Hypothalamus (tissue), 51 donors: ENCODE measurements at regions not wholly inside any gene's neighbourhood (a gene's known extent, or its start where the extent isn't known, plus 50 kb on each side); places are given as distances from the start of the nearest gene placed in this dataset.

Experiments
- DNase-seq, 51 donors: peaks; one replicate each; lab custom pipeline; 2025; lab: John Stamatoyannopoulos, UW

- no peak for DNase-seq
Measured at GRCh38 chr4:147303174-147303872, 177.6 kb upstream of the EDNRA start.

GRCh38 chr4:147303873-147304229 is 177.0 kb upstream of the EDNRA start:
- no peak for DNase-seq

GRCh38 chr4:147307896-147308674 is 172.8 kb upstream of the EDNRA start:
- no peak for DNase-seq

DNA sequence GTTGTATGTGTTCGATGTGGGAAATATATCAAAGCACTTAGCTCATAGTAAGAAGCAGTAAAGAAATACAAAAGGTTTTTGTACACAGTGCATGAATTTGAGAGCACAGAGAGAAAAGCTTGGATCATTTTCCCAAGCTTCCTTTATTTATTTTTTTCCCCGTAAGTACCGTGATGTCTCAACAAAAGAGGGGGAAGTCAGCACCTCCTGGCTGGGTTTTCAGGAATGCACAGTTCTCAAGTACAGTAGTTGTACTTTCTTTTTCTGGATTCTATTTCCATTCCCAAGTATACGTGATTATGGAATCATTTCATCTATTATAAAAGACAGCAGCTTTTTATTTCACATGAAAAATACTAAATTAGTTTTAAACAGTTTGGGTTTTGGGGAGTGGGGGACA is 171.5 kb upstream of the EDNRA start:
- DNase-seq: no peak

DNA sequence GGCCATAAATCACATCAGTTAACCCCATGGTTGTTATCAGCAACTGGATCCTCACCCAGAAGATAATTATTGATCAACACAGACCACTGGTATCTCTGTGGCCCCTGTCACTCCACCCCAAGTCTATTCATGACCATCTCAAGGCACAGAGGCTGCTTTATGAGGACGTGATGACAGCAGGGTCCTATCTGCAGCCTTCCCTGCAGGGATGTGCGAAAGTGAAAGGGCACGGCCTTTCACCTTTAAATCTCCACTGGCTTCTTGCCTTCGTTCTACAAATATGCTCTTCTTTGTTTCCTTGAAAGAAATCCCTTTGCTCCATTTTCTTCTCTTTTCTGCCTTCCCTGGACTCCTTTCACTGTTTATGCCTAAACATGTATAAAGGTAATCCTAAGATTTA is 170.6 kb upstream of the EDNRA start:
- DNase-seq: no peak

GRCh38 chr4:147311956-147312355 is 168.9 kb upstream of the EDNRA start:
- no peak for DNase-seq

DNA sequence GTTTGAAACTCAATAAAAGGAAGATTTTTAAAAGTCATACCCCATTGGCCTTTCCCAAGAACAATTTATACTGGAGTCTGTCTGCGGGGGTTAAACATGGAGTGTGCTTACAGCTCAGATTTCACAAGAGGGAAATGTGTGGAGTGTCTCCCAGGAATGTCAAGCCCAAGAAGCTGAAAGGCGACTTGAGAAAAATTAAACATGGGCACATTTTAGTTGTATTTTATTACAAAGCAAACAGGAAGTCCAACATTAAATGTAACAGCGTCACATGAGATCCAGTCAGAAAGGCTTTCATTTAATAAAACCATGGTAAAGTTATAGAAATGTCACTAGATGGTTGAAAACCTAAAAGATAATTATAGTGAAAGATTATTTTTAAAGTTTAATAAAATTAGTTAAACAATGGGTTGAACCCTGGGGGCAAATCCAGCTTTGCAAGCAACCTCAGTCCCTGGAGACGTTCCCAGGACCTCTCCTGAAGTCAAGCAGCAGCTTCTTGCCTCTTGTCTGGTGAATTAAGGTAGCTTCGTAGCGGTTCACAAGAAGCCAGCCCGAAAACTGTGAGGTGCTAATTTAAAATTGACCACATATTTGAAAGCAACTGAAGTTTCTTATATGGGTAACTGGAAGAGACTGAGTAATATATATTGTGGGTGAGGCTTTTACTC is 168.4 kb upstream of the EDNRA start:
- DNase-seq: no peak

DNA sequence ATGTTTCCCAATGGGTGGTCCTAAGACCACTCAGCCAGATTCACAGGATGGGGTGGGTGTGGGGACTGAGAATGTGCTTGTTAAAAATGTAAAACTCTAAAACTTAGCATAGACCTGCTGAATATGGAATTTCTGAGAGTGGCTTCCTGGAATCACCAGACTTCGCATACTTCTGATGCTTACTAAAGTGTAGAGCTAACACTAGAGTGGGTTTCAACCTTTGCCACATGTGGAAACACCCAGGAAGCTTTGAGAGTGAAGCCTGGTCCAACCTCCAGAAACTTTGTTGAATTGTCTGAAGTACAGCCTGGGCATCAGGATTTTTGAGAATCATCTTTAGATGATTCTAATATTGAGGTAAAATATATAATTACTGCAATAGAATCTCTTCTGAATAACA is 167.8 kb upstream of the EDNRA start:
- DNase-seq: no peak

GRCh38 chr4:147318586-147318985 is 162.3 kb upstream of the EDNRA start:
- no peak for DNase-seq

GRCh38 chr4:147325571-147325981 is 155.3 kb upstream of the EDNRA start:
- DNase-seq: no peak

DNA sequence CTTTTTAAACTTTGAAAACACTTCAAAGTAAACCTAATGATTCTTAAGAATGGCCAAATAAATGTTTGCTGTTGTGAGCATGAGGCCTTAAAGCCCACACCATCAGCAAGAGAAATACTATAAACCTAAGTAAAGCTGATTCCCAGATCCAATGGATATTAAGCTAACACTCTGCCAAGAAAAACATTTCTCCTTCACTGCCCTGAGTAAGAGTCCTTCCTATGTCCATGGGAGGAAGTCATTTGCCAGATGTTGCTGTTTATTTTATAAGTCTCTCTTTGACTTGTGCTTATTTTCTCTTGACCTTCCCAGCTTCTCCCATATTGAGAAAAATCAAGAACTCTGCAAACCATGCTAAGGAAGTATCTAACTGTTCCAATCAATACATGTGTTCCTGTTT is 154.3 kb upstream of the EDNRA start:
- no peak for DNase-seq

DNA sequence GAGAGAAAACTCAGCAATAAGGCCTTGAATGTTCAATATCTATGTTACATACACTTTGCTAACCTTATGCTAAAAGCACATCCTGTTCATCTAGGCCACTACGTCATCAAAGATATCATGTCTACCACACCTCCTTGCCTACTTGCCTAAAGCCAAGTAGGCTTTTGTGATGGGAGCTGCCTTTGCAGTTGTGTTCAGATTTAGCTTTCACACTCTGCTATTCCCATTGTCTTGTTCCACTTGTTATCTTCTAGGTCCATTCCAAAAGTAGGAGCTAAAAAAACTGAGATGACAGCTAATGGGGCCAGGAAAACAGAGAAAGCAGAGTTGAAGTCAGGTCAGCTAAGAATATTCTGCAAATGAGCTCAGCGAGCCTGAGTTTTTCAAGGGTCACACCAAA is 153.6 kb upstream of the EDNRA start:
- DNase-seq: no peak

DNA sequence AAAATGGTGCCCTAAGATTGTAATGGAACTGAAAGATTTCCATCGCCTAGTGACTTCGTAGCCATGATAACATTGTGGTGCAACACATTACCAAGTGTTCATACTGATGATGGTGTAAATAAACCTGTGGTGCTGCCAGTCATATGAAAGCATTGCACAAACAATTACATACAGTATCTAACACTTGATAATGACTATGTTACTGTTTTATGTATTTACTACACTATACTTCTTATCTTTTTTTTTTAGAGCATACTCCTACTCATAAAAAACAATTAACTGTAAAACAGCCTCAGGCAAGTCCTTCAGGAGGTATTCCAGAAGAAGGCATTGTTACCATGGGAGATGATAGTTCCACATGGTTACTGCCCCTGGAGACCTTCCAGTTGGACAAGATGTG is 152.7 kb upstream of the EDNRA start:
- DNase-seq: no peak

DNA sequence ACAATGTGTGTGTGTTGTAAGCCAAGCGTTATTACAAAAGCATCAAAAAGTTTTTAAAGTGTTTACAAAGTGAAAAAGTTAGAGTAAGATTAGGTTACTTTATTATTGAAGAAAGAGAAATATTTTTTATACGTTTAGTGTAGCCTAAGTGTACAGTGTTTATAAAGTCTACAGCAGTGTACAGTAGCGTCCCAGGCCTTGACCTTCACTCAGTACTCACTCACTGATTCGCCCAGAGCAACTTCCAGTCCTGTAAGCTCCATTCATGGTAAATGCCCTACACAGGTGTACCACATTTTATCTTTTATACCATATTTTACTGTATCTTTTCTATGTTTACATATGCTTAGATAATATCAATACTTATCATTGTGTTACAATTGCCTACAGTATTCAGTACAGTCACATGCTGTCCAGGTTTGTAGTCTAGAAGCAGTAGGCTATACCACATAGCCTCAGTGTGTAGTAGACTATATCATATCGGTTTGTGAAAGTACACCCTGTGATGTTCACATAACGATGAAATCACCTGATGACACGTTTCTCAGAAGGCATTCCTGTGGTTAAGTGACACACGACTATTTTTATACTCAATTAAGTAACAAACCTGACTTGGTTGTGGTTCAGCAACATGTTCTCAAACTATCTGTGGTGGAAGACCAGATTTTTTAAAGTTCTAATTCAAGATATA is 152.0 kb upstream of the EDNRA start:
- DNase-seq: no peak

DNA sequence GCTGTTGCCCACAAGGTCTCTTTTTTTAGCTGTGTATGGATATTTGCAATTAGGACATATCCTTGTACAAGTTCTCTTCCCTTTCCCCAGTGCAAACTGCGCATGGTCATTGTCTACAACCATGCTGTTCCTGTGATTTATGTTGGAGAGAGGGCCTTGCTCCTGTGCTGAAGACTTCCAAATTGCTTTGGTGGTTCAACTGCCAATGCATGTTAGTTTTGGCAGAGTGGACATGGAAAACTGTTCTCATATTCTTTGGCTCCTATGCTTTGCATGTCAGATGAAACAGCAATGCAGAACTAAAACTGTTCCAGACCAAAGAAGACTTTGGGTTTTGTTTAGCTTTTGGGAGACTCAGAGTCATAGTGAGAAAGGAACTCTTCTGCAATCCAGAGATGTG is 148.8 kb upstream of the EDNRA start:
- DNase-seq: no peak

GRCh38 chr4:147334478-147334877 is 146.4 kb upstream of the EDNRA start:
- DNase-seq: no peak

DNA sequence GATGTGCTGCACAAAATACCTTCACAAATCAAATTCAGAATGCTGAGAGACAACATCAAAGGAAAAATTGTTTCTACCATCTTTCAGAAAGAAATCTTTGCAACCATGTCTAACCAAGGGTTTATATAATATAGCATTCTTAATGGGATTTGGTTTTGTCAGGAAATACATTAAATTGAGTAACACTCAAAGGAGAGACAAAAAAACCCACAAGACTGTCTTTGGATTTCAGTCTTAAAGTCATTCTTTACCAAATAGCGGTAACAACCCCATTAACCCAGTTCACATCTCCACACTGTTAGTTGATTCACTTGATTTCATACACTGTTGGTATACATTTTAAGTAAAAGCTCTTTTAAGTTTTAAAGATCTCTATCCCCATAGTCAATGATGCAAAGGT is 145.7 kb upstream of the EDNRA start:
- DNase-seq: no peak

GRCh38 chr4:147336252-147336651 is 144.6 kb upstream of the EDNRA start:
- no peak for DNase-seq

DNA sequence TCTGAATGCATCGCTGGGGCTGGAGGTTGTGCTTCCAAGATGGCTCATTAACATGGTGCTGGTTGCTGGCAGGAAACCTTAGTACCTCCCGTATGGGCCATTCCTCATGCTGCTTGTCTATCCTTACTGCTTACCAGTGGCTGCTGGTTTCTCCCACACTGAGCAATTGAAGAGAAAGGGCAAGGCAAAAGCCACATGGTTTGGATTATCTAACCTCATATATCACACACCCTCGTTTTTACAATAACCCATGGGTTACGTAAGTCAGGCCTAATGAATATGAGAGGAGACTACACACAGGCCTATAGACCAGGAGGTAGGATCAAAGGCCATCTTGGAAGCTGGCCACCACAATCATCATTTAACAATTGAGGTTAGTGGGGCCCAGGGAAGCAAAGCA is 141.8 kb upstream of the EDNRA start:
- no peak for DNase-seq

GRCh38 chr4:147340111-147340510 is 140.8 kb upstream of the EDNRA start:
- peak in 1 of 51 donors; percentile 0 for DNase-seq

GRCh38 chr4:147340591-147341120 is 140.2 kb upstream of the EDNRA start:
- peak in 1 of 51 donors; percentile 0 for DNase-seq
